ENCODE measurements at regions not wholly inside any gene's neighbourhood (a gene's known extent, or its start where the extent isn't known, plus 50 kb on each side); places are given as distances from the start of the nearest gene placed in this dataset.

GRCh38 chr5:44506561-44506960 lies 117.3 kb upstream of the FGF10 start (continued):
- TF ChIP-seq FOXM1 (IDR thresholded peaks at IDR 0.05; ENCODE audit: low read depth) = no peak
- TF ChIP-seq CHD2 (IDR thresholded peaks at IDR 0.05; ENCODE audit: low read length, partially characterized antibody) = no peak
- no peak for TF ChIP-seq RAD21 (IDR thresholded peaks at IDR 0.05; ENCODE audit: low read length)
- no peak for TF ChIP-seq MEF2A (IDR thresholded peaks at IDR 0.05; ENCODE audit: borderline replicate concordance, low read depth)
- TF ChIP-seq YY1 (IDR thresholded peaks at IDR 0.05; ENCODE audit: low read depth) = no peak
- TF ChIP-seq GABPA (IDR thresholded peaks at IDR 0.05; ENCODE audit: low read depth) = no peak

DNA sequence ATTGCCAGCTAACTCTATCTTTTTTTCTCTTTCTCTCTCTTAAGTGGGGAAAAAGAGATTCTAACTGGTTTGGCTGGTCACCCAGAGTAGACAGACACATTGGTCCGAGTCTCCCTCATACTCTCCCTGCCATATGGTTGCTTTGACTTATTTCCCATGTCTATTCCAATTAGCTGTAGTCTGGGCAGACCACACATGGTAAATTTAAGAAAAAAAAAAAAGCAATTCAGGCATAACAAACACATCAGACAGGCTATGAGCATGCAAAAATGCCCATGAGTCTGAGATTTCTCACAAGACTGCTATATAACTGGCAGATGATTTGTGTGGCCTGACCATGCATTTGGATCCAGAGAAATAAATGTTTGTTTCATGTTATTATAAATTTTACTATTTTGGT lies 110.2 kb upstream of the FGF10 start:
- CTCF ChIA-PET = no interaction called here
- Histone ChIP-seq H2AFZ (ENCODE audit: low read depth) (no peak overlapping the region), H3K27ac (ENCODE audit: low read depth in 2 of 2, low read length in 1 of 2) (no peak overlapping the region), H3K27me3 (ENCODE audit: insufficient read depth) (no peaks in the 10 kb centered on the region), H3K4me3 (ENCODE audit: low read depth in 2 of 2, low read length in 1 of 2) (no peak overlapping the region), H3K4me1 (ENCODE audit: control insufficient read depth in 1 of 2, insufficient read depth in 2 of 2, low read depth in 1 of 2, low read length in 1 of 2) (no peaks in the 10 kb centered on the region), H3K79me2 (ENCODE audit: insufficient read depth) (no peaks in the 10 kb centered on the region), H3K4me2 (no peak overlapping the region), H3F3A (replicated peaks; ENCODE audit: insufficient read depth) (no peaks in the 10 kb centered on the region), H3K9ac (no peak overlapping the region), H3K9me2 (no peaks in the 10 kb centered on the region), H3K36me3 (replicated peaks in 1 of 2; ENCODE audit: control insufficient read depth in 1 of 2, insufficient read depth in 2 of 2, low read length in 1 of 2) (no peaks in the 10 kb centered on the region), H3K9me3 (no peaks in the 10 kb centered on the region), H4K20me1 (ENCODE audit: insufficient read depth) (no peaks in the 10 kb centered on the region)
- 4% methylated on average over 1 of the region's 1 CpG for WGBS (ENCODE audit: low lambda C conversion rate)
- TF ChIP-seq TCF12 (IDR thresholded peaks at IDR 0.05) (no peak), ELF1 (IDR thresholded peaks at IDR 0.05) (no peak), MEF2A (IDR thresholded peaks at IDR 0.05; ENCODE audit: borderline replicate concordance, low read depth) (no peak), TAF1 (IDR thresholded peaks at IDR 0.05; ENCODE audit: borderline replicate concordance, low read depth, low read length) (no peak), RXRA (IDR thresholded peaks at IDR 0.05; ENCODE audit: borderline replicate concordance, low read depth) (no peak), EP300 (IDR thresholded peaks at IDR 0.05; ENCODE audit: borderline replicate concordance in 1 of 2, low read depth in 1 of 2, low read length in 1 of 2) (no peak), JUND (IDR thresholded peaks at IDR 0.05) (no peak), RAD21 (IDR thresholded peaks at IDR 0.05; ENCODE audit: low read length) (no peak), FOXM1 (IDR thresholded peaks at IDR 0.05; ENCODE audit: low read depth) (no peak), MAX (IDR thresholded peaks at IDR 0.05; ENCODE audit: low read depth) (no peak)
- TF ChIP-seq, protein P1, sequence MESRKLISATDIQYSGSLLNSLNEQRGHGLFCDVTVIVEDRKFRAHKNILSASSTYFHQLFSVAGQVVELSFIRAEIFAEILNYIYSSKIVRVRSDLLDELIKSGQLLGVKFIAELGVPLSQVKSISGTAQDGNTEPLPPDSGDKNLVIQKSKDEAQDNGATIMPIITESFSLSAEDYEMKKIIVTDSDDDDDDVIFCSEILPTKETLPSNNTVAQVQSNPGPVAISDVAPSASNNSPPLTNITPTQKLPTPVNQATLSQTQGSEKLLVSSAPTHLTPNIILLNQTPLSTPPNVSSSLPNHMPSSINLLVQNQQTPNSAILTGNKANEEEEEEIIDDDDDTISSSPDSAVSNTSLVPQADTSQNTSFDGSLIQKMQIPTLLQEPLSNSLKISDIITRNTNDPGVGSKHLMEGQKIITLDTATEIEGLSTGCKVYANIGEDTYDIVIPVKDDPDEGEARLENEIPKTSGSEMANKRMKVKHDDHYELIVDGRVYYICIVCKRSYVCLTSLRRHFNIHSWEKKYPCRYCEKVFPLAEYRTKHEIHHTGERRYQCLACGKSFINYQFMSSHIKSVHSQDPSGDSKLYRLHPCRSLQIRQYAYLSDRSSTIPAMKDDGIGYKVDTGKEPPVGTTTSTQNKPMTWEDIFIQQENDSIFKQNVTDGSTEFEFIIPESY (IDR thresholded peaks at IDR 0.05; ENCODE audit: borderline replicate concordance, low read depth) = no peak
- TF ChIP-seq, protein P2, sequence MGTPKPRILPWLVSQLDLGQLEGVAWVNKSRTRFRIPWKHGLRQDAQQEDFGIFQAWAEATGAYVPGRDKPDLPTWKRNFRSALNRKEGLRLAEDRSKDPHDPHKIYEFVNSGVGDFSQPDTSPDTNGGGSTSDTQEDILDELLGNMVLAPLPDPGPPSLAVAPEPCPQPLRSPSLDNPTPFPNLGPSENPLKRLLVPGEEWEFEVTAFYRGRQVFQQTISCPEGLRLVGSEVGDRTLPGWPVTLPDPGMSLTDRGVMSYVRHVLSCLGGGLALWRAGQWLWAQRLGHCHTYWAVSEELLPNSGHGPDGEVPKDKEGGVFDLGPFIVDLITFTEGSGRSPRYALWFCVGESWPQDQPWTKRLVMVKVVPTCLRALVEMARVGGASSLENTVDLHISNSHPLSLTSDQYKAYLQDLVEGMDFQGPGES (IDR thresholded peaks at IDR 0.05; ENCODE audit: low read depth, low read length) = no peak
- TF ChIP-seq, protein P3, sequence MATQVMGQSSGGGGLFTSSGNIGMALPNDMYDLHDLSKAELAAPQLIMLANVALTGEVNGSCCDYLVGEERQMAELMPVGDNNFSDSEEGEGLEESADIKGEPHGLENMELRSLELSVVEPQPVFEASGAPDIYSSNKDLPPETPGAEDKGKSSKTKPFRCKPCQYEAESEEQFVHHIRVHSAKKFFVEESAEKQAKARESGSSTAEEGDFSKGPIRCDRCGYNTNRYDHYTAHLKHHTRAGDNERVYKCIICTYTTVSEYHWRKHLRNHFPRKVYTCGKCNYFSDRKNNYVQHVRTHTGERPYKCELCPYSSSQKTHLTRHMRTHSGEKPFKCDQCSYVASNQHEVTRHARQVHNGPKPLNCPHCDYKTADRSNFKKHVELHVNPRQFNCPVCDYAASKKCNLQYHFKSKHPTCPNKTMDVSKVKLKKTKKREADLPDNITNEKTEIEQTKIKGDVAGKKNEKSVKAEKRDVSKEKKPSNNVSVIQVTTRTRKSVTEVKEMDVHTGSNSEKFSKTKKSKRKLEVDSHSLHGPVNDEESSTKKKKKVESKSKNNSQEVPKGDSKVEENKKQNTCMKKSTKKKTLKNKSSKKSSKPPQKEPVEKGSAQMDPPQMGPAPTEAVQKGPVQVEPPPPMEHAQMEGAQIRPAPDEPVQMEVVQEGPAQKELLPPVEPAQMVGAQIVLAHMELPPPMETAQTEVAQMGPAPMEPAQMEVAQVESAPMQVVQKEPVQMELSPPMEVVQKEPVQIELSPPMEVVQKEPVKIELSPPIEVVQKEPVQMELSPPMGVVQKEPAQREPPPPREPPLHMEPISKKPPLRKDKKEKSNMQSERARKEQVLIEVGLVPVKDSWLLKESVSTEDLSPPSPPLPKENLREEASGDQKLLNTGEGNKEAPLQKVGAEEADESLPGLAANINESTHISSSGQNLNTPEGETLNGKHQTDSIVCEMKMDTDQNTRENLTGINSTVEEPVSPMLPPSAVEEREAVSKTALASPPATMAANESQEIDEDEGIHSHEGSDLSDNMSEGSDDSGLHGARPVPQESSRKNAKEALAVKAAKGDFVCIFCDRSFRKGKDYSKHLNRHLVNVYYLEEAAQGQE (IDR thresholded peaks at IDR 0.05; ENCODE audit: low read depth, low read length) = no peak
- POLR2A ChIA-PET = no interaction called here
- DNase-seq = no peak
